Central memory CD8-positive, alpha-beta T cell (primary cell): ENCODE measurements at regions not wholly inside any gene's neighbourhood (a gene's known extent, or its start where the extent isn't known, plus 50 kb on each side); places are given as distances from the start of the nearest gene placed in this dataset.

Experiments used
- ATAC-seq: fragments of 150-1000 bp; cut with Tn5 transposase; replicated peaks from 2 replicates; pipeline ENCODE4 v1.10.0; 2022; ENCODE audit warnings: mild to moderate bottlenecking, moderate FRiP score, moderate number of reproducible peaks; ENCODE audit not compliant: poor library complexity, severe bottlenecking; ENCODE audit errors: extremely low read depth
- DNase-seq, 2 donors: peaks; one replicate each; pipeline ENCODE4 v3.0.0; 2021; ENCODE audit warnings: low spot score in 2 of 2
- H3K27ac Mint-ChIP-seq: one replicate; pipeline ENCODE4 v1.8.0; 2022; ENCODE audit warnings: low read depth, mild to moderate bottlenecking, moderate library complexity, mixed read lengths
- H3K27me3 Mint-ChIP-seq: one replicate; pipeline ENCODE4 v1.8.0; 2022; ENCODE audit warnings: mixed read lengths
- H3K36me3 Mint-ChIP-seq: one replicate; pipeline ENCODE4 v1.8.0; 2022; ENCODE audit warnings: mild to moderate bottlenecking, moderate library complexity, mixed read lengths; ENCODE audit not compliant: insufficient read depth
- H3K4me1 Mint-ChIP-seq: one replicate; pipeline ENCODE4 v1.8.0; 2022; ENCODE audit warnings: mixed read lengths
- H3K4me3 Mint-ChIP-seq: one replicate; pipeline ENCODE4 v1.8.0; 2022; ENCODE audit warnings: mild to moderate bottlenecking, moderate library complexity, mixed read lengths
- H3K9me3 Mint-ChIP-seq: one replicate; pipeline ENCODE4 v1.8.0; 2022; ENCODE audit warnings: mixed read lengths

- Mint-ChIP-seq H3K4me3 (no peak overlapping the region), H3K9me3 (no peaks in the 10 kb centered on the region), H3K27me3 (no peaks in the 10 kb centered on the region), H3K27ac (no peak overlapping the region), H3K4me1 (no peaks in the 10 kb centered on the region), H3K36me3 (no peaks in the 10 kb centered on the region)
- DNase-seq = no peak
- ATAC-seq = no peak
Measured at GRCh38 chr3:167918008-167918596, 177.6 kb downstream of the GOLIM4 start.

GRCh38 chr3:167913219-167913835, 177.8 kb downstream of the SERPINI1 start:
- Mint-ChIP-seq H3K27ac (no peak overlapping the region), H3K4me1 (no peaks in the 10 kb centered on the region)
- DNase-seq = no peak

GRCh38 chr3:167909952-167910351, 174.4 kb downstream of the SERPINI1 start:
- Mint-ChIP-seq H3K9me3 (no peaks in the 10 kb centered on the region), H3K4me1 (no peaks in the 10 kb centered on the region), H3K4me3 (no peak overlapping the region), H3K36me3 (no peaks in the 10 kb centered on the region), H3K27ac (no peak overlapping the region), H3K27me3 (peaks cover 38% of the 10 kb centered on the region)
- DNase-seq (no peak), ATAC-seq (no peak)

More at GRCh38 chr3:167913219-167913835, 177.8 kb downstream of the SERPINI1 start:
- ATAC-seq = no peak
- Mint-ChIP-seq H3K27me3 (peaks cover 23% of the 10 kb centered on the region), H3K9me3 (no peaks in the 10 kb centered on the region), H3K36me3 (no peaks in the 10 kb centered on the region), H3K4me3 (no peak overlapping the region)

GRCh38 chr3:167909504-167909896, 174.0 kb downstream of the SERPINI1 start:
- Mint-ChIP-seq H3K9me3 (no peaks in the 10 kb centered on the region), H3K27ac (no peak overlapping the region), H3K27me3 (peaks cover 38% of the 10 kb centered on the region), H3K36me3 (no peaks in the 10 kb centered on the region), H3K4me3 (no peak overlapping the region), H3K4me1 (no peaks in the 10 kb centered on the region)
- ATAC-seq = no peak
- DNase-seq = no peak

- no peak for DNase-seq
- Mint-ChIP-seq H3K27ac (no peak overlapping the region), H3K9me3 (no peaks in the 10 kb centered on the region), H3K36me3 (no peaks in the 10 kb centered on the region), H3K4me1 (no peaks in the 10 kb centered on the region), H3K27me3 (peaks cover 41% of the 10 kb centered on the region), H3K4me3 (no peak overlapping the region)
- no peak for ATAC-seq
Measured at GRCh38 chr3:167908746-167909503, 173.4 kb downstream of the SERPINI1 start.

- Mint-ChIP-seq H3K27ac (no peak overlapping the region), H3K36me3 (no peaks in the 10 kb centered on the region), H3K4me1 (no peaks in the 10 kb centered on the region), H3K27me3 (peaks cover 48% of the 10 kb centered on the region), H3K4me3 (no peak overlapping the region), H3K9me3 (no peaks in the 10 kb centered on the region)
- DNase-seq = no peak
- no peak for ATAC-seq
Measured at GRCh38 chr3:167908221-167908620, 172.7 kb downstream of the SERPINI1 start.

- H3K4me1 Mint-ChIP-seq = no peaks in the 10 kb centered on the region
- no peak overlapping the region for H3K27ac Mint-ChIP-seq
- no peak for ATAC-seq
- H3K27me3 Mint-ChIP-seq = peaks cover 12% of the 10 kb centered on the region
- H3K9me3 Mint-ChIP-seq = no peaks in the 10 kb centered on the region
- no peak for DNase-seq
- H3K36me3 Mint-ChIP-seq = no peaks in the 10 kb centered on the region
- no peak overlapping the region for H3K4me3 Mint-ChIP-seq
Measured at GRCh38 chr3:167901138-167901537, 165.6 kb downstream of the SERPINI1 start.

GRCh38 chr3:167899093-167899492, 163.6 kb downstream of the SERPINI1 start:
- no peaks in the 10 kb centered on the region for H3K4me1 Mint-ChIP-seq
- H3K4me3 Mint-ChIP-seq = no peak overlapping the region
- no peaks in the 10 kb centered on the region for H3K36me3 Mint-ChIP-seq

GRCh38 chr3:167898091-167898490, 162.6 kb downstream of the SERPINI1 start:
- DNase-seq (no peak), ATAC-seq (no peak)
- Mint-ChIP-seq H3K4me3 (no peak overlapping the region), H3K27me3 (peaks cover 1% of the 10 kb centered on the region), H3K36me3 (no peaks in the 10 kb centered on the region), H3K27ac (no peak overlapping the region), H3K4me1 (no peaks in the 10 kb centered on the region), H3K9me3 (no peaks in the 10 kb centered on the region)

More at GRCh38 chr3:167899093-167899492, 163.6 kb downstream of the SERPINI1 start:
- peaks cover 11% of the 10 kb centered on the region for H3K27me3 Mint-ChIP-seq
- no peak for DNase-seq
- no peak for ATAC-seq
- H3K27ac Mint-ChIP-seq = no peak overlapping the region
- H3K9me3 Mint-ChIP-seq = no peaks in the 10 kb centered on the region

GRCh38 chr3:167895684-167896083, 160.2 kb downstream of the SERPINI1 start:
- Mint-ChIP-seq H3K9me3 (no peaks in the 10 kb centered on the region), H3K4me3 (no peak overlapping the region), H3K27ac (no peak overlapping the region), H3K27me3 (no peaks in the 10 kb centered on the region), H3K4me1 (no peaks in the 10 kb centered on the region), H3K36me3 (no peaks in the 10 kb centered on the region)
- no peak for DNase-seq
- ATAC-seq = no peak

- Mint-ChIP-seq H3K27me3 (no peaks in the 10 kb centered on the region), H3K4me3 (no peak overlapping the region), H3K27ac (no peak overlapping the region), H3K36me3 (no peaks in the 10 kb centered on the region), H3K4me1 (no peaks in the 10 kb centered on the region), H3K9me3 (no peaks in the 10 kb centered on the region)
- ATAC-seq (no peak), DNase-seq (no peak)
Measured at GRCh38 chr3:167895178-167895577, 159.7 kb downstream of the SERPINI1 start.

- no peaks in the 10 kb centered on the region for H3K27me3 Mint-ChIP-seq
Measured at GRCh38 chr3:167892205-167892604, 156.7 kb downstream of the SERPINI1 start.

GRCh38 chr3:167887096-167887495, 151.6 kb downstream of the SERPINI1 start:
- Mint-ChIP-seq H3K9me3 (no peaks in the 10 kb centered on the region), H3K4me3 (no peak overlapping the region), H3K27me3 (peaks cover 12% of the 10 kb centered on the region), H3K4me1 (no peaks in the 10 kb centered on the region), H3K36me3 (no peaks in the 10 kb centered on the region), H3K27ac (no peak overlapping the region)
- DNase-seq (no peak), ATAC-seq (no peak)

More at GRCh38 chr3:167892205-167892604, 156.7 kb downstream of the SERPINI1 start:
- Mint-ChIP-seq H3K4me1 (no peaks in the 10 kb centered on the region), H3K4me3 (no peak overlapping the region), H3K27ac (no peak overlapping the region), H3K9me3 (no peaks in the 10 kb centered on the region), H3K36me3 (no peaks in the 10 kb centered on the region)
- no peak for DNase-seq
- no peak for ATAC-seq
